AG08395 (cell line): ENCODE measurements at regions not wholly inside any gene's neighbourhood (a gene's known extent, or its start where the extent isn't known, plus 50 kb on each side); places are given as distances from the start of the nearest gene placed in this dataset.
A peak's percentile ranks its signal among the peaks of the same experiment; 100 is the strongest.

Experiments used
- DNase-seq: peaks from one replicate; pipeline ENCODE4 v3.0.0; 2012; ENCODE audit warnings: mixed read lengths, low spot score

GRCh38 chr17:77266891-77267341, 126.1 kb downstream of the SEC14L1 start:
- DNase-seq: no peak

DNA sequence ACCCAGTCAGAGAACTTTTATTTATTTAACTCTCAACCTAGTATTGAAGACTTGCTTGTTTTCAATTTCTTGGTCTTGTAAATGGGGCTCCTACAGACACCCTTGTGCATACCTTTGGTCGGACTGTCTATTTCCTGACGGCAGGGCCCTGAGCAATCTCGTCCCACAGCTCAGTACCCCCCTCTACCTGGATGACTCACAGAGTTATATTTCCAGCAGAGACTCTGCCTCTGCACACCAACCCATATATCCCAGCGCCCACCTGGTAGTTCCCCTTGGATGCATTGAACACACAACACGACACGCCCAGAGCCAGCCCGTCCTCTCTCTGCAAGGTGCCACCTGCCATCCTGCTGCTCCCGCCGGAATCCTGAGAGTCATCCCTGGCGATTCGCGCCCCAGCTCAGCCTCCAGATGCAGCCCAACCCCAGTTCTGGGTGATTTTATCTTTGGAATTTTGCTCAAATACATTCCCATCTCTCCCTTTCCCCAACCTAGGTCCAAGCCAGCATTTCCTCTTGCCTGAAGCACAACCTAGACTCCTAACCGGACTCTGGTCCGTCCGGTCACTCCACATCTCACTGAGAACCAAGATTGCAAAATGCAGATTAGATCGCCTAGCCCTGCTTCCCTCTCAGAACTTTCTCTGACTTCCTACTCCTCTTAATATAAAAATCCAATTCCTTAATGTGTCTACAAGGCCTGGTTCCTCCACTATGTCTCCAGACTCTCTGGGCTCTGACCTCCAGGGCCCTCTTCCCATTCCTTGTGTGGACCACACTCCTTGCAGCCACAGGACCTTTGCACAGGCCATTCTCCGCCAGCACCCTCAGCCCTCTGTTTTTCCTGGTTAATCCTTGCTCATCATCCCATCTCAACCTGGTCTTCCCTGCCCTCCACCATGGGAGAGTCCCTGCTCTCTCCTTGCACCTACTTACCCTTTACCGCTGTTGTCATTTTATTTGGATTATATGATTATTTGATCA, 129.2 kb downstream of the SEC14L1 start:
- no peak for DNase-seq

GRCh38 chr17:77271411-77271810, 130.6 kb downstream of the SEC14L1 start:
- DNase-seq: no peak

- no peak for DNase-seq
Measured at GRCh38 chr17:77273397-77274085, 132.8 kb downstream of the SEC14L1 start.

DNA sequence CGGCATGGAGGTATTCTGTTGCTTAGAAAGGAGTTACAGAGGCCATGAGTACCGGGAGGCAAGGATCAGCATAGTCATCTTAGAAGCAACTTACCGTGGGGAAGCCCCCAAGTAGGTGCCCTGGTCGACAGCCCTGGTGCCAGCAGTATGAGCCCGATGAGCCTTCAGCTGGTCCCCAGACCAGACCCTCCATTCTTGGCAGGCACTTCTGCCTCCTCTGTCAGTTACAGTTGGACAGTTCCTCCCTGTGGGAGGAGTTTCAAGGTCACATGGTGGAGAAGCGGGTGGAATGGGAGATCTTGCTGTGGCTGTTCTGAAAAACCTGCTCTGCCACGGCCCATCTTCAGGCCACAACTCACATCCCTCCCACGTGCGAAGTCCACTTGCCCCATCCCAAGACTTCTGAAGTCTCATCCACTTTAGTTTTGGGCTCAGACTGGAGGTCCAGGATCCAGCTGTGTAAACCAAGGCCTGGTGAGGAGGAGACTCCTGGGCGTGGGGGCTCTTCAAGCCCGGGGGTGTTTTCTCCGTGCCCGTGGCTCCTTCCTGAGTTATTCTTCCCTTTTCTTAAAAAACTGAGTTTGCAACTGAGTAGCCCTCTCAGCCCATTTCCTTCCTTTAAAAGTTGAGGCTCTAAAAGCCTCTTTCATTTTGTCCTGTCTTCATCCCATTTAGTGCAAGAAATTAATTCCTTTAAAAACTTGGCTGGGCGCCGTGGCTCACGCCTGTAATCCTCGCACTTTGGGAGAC, 133.5 kb downstream of the SEC14L1 start:
- no peak for DNase-seq

DNA sequence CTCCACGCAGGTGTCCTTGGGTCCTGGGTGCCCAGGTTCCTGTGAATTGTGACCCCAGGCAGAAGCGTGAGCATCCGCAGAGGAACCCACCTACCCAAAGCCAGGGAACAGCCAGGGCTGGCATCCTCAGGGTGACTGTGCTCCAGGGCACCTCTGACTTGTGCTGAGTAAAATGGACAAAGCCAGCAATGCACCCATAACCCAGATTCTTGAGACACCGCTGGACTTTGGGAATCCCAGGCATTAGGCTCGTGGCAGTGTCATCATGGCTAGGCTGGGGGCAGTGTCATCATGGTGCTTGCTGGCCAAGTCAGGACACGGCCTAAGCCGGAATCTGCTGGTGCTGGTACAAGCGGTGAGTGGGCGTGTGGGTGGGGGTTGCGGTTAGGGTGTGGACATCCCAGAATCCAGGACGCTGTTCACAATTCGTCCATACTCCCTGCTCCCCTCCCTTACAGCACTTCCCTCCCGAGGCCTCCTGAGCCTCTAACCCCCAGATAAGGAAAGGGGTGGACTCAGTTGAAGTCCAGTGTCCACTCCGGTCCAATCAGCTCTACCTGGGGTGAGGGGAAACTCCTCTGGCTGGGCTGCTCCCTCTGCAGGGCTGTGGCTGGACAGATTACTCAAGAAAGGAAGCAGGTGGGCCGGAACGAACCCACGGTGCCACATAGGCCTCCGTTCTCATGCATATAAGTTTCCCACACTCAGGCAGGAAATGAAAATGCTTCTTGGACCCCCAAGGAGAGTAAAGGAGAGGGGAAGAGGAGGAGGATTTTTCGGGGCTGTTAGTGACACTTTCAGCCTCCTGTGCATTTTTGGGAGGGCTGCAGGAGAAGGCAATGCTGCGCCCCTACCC, 138.9 kb downstream of the SEC14L1 start:
- peak; percentile 33 for DNase-seq

GRCh38 chr17:77280304-77281121, 139.7 kb downstream of the SEC14L1 start:
- DNase-seq: peak; percentile 19

GRCh38 chr17:77281122-77281903, 140.5 kb downstream of the SEC14L1 start:
- peak; percentile 65 for DNase-seq

DNA sequence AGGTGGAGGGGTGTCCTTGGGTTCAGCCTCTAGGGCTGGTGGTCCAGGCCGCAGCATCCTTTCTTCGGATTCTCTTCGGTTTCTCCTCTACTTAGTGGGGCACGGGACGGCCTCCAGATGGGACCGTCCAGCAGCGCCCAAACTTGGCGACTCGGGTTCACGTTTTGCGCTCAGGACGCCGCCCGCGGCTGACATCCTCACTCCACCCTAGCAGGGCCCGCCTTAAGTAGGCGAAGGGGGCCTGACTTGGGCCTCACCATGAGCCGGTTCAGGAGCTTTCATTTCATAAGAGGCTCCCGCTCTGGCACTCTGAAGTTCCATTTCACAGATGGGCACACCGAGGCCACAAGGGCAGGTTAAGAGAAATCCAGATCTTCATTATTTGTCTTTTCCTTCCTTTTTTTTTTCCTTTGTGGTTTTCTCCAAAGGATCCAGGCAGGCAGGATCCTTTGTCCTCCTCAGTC, 141.2 kb downstream of the SEC14L1 start:
- DNase-seq: no peak

DNA sequence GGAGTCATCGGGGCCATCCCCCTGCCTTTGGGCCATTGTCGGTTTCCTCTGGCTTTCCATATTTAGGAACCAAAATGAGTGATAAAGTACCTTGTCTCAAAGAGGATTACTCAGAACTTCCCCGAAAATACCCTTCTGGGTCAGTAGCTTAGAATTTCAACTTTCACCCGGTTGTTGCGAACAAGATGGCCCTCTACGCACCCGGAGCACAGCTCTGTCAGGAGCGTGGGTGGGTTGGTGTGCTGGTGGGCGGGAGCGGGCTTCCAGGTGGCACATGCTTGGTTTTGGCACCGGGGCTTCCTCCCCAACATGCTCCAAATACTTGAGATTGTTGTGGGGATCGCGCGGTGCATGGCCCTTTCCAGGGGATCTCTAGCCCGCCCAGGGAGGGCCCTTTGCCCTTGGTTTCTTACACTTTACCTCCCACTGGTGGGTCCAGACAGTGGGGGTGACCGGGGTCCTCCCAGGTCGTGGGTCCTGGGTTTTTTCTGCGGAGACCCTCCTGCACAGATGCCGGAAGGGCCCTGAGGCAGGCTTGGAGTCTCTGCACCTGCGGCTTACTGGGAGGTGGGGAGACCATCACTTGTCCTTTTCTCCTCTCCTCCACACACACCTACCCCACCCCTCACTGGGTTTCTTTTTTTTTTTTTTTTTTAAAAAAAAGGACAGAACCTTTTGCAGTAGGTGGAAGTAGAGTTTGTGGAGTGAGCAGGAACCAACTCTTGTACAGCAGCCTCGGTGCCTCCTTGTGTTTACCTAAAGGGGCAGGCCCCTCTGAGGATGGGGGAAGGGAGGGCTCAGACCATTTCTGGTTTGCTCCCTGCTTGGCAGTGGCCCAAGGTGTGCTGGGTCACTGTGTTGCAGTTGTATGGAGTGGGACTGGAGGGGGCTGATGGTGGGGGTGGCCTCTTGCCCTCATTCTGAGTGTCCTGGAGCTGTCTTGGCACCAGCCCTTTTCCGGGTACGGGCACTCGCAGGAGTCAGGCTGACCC, 142.1 kb downstream of the SEC14L1 start:
- DNase-seq: no peak

DNA sequence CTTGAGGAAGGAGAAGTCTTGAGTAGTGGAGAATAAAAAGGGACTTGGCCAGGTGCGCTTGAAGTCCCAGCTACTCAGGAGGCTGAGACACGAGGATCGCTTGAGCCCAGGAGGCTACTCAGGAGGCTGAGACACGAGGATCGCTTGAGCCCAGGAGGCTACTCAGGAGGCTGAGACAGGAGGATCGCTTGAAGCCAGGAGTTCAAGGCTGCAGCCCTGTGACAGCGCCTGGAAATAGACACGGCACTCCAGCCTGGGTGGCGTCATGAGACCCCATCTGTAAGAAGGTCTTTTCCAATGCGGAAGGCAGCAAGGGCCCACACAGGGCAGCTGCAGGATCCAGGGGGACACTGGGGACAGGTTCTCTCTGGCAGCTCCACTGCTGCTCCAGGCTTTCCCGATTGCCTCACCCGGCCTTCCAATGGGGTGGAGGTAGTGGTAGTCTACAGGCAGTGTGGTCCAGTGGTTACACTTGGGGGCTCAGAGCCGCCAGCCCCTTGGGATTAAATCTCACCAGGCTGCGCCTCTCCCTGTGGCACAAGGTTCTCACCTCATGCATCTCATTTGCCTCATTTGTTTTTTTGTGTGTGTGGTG, 143.4 kb downstream of the SEC14L1 start:
- no peak for DNase-seq

DNA sequence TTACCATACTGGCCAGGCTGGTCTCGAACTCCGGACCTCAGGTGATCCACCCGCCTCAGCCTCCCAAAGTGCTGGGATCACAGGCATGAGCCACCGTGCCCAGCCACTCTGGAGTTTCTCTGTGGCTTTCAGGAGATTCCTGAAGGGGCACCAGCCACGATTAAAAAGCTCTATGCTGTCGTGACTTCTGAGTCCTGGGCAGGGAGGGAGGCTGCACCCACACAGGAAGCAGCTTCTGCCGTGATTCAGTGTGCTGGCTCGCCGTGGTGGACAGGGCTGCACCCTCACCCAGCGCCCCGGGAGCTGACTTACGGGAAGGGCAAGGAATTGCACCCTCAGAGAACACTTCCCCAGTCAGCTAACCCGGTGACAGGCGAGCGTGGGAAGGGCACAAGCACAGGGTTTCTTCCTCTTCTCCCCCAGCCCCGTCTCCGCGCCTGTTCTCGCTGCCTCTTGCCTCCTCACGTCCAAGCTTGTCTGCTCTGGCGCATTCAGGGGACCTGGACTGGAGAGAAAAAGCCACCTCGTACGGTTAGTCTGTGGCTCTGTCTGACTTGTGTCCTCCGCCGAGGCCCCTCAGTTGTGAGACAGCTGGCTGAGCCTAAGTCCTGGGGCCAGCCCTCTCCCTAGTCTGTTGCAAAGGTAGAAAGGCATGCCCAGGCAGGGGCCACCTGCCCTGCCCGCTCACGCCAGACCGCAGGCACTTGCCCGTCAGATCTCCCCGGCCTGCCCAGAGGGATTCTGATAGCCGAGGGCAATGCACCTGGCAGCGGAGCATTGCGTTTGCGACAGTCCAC, 145.0 kb downstream of the SEC14L1 start:
- DNase-seq: peak; percentile 91

- DNase-seq: no peak
Measured at GRCh38 chr17:77286391-77286640, 145.5 kb downstream of the SEC14L1 start.

DNA sequence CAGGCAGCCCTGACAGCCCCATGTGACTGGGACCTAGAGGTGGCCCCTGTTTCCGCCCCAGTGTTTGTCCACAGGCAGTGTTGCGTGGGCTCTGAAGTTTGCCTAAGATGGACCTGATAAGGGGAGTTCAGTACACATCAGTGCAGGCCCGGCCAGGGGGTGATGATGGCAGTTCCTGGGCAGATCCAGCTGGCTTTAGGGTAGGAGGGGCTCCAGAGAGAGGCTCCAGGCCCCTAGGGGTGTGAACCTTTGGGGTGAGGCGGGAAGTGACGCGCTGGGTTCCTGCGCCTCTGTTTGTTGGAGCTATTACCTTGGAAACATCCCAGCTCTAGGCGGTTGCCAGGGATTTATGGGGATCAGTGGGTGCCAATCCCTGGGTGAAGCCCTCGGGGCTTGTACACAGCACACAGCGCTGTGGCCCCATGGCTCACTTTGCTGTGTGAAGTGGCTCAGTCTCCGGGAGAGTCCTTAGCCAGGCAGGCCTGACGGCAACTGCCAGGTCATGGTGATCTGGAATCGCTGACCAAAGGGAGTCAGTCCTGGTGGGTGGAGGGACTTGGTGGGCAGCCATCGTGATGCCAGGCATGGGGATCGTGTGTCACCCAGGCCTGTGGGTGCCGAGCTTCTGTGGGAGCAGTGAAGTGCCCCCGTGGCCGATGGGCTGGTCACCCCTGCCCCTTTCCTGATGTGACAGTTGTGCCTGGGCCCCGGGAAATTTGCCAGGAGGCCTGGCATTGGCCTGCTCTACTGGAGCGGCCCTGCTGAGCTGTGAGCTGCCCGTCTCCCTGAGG, 146.1 kb downstream of the SEC14L1 start:
- DNase-seq: peak; percentile 32

DNA sequence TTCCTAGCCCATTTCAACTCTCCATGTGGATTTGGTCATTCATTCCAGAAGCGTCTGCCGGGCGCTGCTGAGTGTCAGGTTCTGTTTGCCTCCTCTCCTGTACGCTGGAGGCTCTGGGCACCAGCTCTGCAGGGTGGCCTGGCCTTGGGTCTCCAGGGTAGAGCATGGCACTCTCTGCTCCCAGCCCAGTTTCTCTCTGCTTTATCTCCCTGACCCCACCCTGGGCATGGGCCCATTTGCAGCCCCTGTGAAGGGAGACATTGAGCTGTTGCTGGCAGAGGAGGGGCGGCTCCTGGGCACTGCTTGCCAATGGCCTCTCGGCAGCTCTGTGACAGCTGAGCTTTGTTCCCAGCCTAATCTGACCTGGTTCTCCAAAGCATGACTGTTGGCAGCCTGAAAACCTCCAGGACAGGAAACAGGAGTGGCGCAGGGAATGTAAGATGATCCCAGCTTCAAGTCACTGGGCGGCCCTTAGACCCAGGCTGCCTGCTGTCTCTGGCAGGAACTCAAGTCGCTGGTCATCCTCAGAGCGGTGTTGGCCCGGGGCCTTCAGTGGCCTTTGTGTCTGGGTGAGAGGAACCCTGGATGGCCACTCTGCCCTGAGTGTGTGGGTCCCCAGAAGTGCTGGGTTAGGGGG, 146.8 kb downstream of the SEC14L1 start:
- peak; percentile 93 for DNase-seq

DNA sequence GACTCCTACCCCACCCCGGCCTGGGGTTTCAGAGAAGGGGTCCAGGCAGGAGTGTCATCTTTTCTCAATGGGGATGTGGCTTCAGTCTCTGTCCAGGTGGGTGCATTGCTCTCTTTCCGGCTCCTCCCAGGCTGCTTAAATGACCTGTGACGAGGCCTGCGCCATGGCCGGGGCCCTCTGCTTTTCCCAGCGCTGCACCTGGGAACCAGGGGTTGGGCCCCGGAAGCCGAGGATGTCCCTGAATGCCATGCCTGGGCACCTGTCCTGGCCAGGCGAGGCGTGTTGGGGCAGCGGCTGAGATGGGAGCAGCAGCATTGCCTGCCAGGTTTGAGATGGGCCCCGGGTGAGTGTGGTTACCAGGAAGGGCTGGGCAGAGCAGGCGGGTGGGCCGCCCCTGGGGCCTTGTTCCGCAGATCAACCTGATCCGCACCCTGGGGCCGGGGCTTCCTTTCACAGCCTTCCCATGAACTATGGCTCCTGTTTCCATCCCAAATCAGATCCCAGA, 147.4 kb downstream of the SEC14L1 start:
- DNase-seq: no peak
